GM12875 (cell line): ENCODE measurements at regions not wholly inside any gene's neighbourhood (a gene's known extent, or its start where the extent isn't known, plus 50 kb on each side); places are given as distances from the start of the nearest gene placed in this dataset.

Experiments used
- H3K4me3 ChIP-seq: one replicate; pipeline ENCODE4 v1.5.1; 2011; ENCODE audit warnings: low read depth, low read length, control low read depth
- CTCF ChIP-seq: IDR thresholded peaks from 2 replicates; pipeline ENCODE4 v1.5.1; 2011; ENCODE audit warnings: low read depth, mild to moderate bottlenecking, control low read depth, inconsistent platforms, low read length, moderate library complexity, borderline replicate concordance; ENCODE audit not compliant: insufficient read depth

GRCh38 chr10:29068302-29068701 is 220.6 kb upstream of the LYZL1 start:
- no peak for TF ChIP-seq CTCF
- no peak overlapping the region for H3K4me3 ChIP-seq

GRCh38 chr10:29068966-29069365 is 219.9 kb upstream of the LYZL1 start:
- TF ChIP-seq CTCF = no peak
- no peak overlapping the region for H3K4me3 ChIP-seq

GRCh38 chr10:29069941-29070340 is 218.9 kb upstream of the LYZL1 start:
- TF ChIP-seq CTCF = no peak
- H3K4me3 ChIP-seq = no peak overlapping the region

GRCh38 chr10:29078919-29079318 is 210.0 kb upstream of the LYZL1 start:
- no peak for TF ChIP-seq CTCF
- H3K4me3 ChIP-seq = no peak overlapping the region

- H3K4me3 ChIP-seq = no peak overlapping the region
- no peak for TF ChIP-seq CTCF
These were observed 207.6 kb upstream of the LYZL1 start for GRCh38 chr10:29081231-29081630.

GRCh38 chr10:29081951-29082685 is 206.8 kb upstream of the LYZL1 start:
- no peak for TF ChIP-seq CTCF
- H3K4me3 ChIP-seq = no peak overlapping the region

- TF ChIP-seq CTCF = no peak
- H3K4me3 ChIP-seq = no peak overlapping the region
These were observed 205.8 kb upstream of the LYZL1 start for GRCh38 chr10:29083096-29083495.
